ENCODE measurements at regions not wholly inside any gene's neighbourhood (a gene's known extent, or its start where the extent isn't known, plus 50 kb on each side); places are given as distances from the start of the nearest gene placed in this dataset.

DNA sequence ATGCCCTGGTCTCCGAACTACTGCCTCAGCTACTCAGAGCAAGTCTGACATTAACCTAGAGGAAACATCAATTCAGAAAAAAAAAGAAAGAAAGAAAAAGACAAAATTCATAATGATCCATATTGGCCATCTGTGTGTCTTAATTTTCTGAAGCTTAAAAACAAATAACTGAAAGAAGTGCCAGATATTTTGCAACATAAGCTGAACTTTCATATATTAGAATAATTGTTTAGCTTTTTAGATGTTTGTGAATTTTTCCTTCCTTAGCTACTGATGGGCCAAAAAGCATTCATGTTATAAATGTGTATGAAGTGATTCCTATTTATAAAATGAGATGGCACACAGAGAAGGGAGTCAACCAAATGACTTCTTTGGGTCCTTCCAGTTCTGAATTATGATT is 555.0 kb upstream of the CHAC2 start:
- TF ChIP-seq POLR2A (IDR thresholded peaks at IDR 0.05) (no peak), CTCF (IDR thresholded peaks at IDR 0.05) (no peak)

All from right lobe of liver (tissue), 4 donors.